HG03565 (cell line): ENCODE measurements at regions not wholly inside any gene's neighbourhood (a gene's known extent, or its start where the extent isn't known, plus 50 kb on each side); places are given as distances from the start of the nearest gene placed in this dataset.
"Not testable (repeated sequence)": the region's sequence is repeated elsewhere in the genome, so short reads cannot be mapped to it uniquely, and the experiment has no call there.

ENCODE experiments used
- ATAC-seq: cut with Tn5 transposase; IDR thresholded peaks from one replicate; pipeline ENCODE4 v1.9.1; 2021; ENCODE audit warnings: mild to moderate bottlenecking, moderate library complexity; ENCODE audit not compliant: unreplicated experiment

DNA sequence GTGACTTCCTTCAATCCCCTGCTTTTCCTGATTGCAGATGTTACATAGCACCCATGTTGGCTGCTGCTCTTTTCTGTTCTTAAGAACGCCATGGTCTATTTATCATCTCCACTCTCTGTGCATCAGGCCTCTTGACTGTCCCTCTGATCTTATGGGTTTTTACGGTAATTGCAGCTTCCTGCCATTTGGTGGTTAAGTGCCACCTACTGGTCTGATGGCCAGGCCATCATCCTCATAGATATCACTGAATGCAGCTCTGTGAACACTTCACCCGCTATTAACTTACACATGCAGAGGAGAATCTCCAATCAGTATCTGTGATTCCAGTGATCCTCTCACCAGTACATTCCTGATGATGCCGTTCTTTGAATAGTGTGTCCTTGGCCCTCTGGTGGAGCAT is 382.4 kb downstream of the TRAM1L1 start:
- no peak for ATAC-seq

DNA sequence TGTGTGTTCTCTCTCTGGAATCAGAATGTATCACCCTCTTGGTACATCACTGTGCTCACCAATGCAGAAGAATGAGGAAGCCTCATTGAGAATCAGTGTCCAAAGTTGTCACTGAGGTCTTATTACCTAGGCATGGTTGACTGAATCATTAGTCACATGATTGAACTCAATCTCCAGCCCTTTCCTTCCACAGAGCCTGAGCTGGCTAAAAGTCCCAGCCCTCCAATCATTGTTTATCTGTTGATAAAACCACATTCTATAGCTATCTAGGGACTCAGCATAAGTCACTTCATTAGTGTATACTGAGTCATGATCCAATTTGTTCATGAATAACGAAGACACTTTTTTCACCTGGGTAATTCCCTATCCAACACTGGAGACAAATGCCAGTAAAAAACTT is 396.8 kb downstream of the TRAM1L1 start:
- no peak for ATAC-seq

DNA sequence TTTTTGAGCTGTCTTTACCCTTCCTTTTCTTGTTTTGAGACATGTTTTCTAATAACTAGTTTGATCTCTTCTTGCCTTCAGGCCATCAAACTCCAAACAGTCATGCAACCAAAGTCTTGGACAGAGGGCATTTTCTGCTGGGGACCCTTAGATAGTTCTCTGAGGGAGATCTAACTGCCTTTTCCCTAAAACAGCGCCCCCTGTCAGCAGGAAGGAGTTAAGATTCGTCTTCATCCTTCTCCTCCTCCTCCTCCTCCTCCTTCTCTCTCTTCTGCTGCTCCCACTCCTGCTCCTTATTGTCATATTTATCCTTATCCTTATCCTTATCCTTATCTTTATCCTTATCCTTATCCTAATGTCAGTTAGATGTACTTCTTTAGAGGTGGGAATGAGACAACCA is 417.2 kb downstream of the TRAM1L1 start:
- ATAC-seq: no peak

DNA sequence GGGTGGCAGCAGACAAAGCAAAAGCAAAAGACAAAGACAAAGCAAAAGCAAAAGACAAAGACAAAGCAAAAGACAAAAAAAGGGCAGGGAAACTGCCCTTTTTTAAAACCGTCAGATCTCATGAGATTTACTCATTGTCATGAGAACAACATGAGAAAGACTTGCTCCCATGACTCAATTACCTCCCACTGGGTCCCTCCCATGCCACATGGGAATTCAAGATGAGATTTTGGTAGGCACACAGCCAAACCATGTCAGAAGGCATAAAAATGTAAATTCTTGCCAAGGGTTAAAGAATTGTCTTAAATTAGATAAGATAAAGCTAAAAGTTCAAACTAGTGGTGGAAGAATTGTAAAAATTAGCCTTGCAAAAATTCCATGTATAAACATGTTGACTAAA is 419.7 kb downstream of the TRAM1L1 start:
- no peak for ATAC-seq

DNA sequence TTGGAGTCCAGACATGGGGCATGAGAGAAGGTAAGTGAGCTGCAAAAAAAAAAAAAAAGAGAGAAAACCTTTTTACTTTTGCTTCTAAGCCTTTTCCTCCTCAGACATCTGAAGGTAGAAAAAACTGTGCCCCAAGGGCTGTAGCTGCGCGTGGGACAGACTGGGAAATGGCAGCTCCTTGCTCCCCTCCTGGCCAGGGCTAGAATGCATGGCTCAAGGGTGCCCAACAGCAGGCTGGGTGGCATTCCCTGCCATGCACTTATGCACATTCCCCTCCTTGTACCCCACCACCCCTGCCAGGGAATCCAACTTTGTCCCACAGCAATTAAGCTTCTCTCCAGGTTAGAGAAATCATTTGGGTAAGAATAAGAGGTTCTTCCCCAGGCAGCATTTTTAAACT is 421.2 kb downstream of the TRAM1L1 start:
- no peak for ATAC-seq

DNA sequence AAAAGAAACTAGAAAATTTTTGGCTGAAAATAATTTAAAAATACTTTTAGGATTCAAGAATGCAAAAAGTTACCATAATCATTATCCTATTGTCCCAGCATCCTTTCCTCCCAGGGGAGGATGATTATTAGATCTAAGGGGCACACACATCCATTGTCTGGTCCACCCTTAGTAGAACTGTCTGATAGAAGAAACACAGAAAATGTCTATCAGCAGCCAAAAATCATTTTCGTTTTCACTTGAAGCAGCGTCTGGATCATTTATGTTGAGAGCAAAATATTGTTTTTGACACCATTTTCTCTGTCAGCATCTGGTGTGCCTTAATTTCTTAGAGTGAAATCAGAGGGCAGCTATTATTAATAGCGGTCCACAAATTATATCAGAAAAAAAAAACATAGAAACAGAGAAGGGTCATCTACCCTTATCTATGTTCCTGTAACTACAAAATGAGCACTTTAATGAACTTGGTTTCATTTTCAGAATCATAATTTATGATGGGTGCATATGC is 446.3 kb downstream of the TRAM1L1 start:
- ATAC-seq: no peak

DNA sequence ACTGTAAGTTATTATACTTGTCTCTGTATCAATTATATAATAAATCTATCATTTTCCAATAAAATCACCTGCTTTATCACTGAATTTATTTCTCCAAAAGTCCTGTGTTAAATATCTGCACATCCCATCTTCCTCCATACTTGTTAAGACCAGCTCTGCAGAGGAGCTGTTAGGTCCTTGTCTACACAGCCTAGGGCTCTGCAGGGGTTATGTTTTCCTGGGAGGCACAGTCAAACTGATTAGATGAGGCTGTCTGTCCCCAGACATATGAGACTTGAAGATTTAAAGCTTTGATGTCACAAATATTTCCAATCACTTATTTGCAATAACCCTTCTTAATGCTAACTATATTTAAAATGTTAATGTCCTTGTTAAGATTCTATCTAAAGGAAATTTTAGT is 446.8 kb downstream of the TRAM1L1 start:
- ATAC-seq: no peak

DNA sequence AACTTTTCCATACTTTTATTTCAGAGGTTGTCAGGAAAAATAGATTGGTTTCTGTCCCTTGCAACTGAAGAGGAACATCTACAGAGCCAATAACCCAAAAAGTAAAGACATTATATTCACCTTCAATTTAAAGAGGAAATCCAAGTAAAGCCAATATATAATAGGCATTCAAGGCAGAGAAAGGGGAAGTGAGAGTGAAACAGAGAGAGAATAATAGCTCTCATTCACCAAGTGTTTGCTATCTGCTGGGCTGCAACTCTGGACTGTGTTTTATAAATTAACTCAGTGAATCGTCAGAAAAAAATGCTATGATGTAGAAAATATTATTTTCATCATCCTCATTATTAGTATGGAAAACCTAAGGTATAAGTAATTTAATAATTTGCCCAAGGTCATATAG is 448.5 kb downstream of the TRAM1L1 start:
- ATAC-seq: peak; percentile 100

DNA sequence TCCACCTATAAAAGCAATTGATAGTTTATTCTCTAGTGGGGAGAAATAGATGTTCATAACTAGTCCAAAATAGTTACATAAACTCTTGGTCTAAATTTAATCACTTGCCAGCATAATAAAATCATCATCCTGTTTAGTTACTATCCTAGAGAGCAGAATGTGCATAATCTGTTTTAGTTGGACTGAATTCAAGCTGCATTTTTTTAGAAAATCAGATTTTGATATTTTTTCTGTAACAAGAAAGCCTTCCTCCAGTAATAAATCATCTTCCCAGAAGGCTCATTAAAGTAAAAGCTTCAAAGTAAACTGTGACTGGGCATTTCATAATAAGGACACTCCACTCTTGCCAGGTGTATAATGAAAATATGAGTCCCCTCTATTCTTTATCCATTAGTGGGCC is 453.1 kb downstream of the TRAM1L1 start:
- no peak for ATAC-seq

DNA sequence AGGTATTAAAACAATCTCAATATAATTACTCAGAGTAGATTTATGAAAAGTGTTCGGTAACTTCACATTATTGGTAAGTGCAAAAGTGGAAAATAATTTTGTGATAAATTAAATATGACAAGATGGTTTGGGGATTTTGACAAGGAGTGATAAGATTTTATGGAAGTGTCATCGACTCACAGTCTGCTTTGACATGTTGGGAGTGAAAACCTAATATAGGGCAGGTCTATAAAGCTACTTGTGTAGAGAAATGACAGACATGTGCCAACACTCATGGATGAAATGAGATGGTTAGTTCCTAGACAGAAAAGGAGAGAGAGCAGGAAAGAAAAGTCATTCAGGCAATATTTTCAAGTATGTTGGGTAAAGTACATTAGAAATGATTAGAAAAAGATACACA is 456.8 kb downstream of the TRAM1L1 start:
- no peak for ATAC-seq

DNA sequence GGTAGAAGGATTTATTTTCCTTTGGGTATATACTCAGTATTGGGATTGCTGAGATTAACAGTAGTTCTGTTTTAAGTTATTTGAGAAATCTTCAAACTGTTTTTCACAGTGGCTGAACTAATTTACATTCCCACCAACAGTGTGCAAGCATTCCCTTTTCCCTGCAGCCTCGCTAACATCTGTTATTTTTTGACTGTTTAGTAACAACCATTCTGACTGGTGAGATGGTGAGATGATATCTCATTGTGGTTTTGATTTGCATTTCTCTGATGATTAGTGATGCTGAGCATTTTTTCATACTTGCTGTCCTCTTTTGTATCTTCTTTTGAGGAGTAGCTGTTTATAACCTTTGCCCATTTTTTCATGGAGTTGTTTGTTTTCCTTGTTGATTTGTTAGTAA is 457.8 kb downstream of the TRAM1L1 start:
- ATAC-seq: no peak

DNA sequence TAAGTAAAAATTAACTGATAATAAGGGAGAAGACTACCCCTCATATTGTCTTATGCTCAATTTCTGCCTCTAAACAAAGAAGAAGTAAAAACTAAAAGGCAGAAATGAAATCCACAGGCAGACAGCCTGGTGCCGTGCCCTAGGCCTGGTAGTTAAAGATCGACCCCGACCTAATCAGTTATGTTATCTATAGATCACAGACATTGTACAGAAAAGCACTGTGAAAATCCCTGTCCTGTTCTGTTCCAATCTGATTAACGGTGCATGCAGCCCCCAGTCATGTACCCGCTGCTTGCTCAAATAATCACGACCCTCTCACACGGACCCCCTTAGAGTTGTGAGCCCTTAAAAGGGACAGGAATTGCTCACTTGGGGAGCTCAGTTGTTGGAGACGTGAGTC is 465.9 kb downstream of the TRAM1L1 start:
- not testable (repeated sequence) for ATAC-seq

DNA sequence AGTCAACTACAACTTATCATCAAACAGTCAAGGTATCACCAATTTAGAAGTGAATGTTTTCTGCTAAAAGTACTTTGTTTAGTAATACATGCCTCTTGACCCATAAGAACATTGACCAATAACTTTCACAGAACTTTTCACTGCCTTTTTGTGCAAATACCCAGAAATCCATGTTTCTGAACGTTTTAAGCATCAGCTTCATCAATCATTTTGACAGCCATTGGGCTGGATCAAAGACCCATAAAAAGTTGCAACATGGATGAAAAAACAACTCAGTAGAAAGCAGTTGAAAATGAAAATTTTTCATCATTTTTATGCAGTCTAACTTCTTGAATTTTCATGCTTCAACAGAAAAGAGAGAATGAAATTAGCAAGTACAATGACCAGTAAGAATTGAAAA is 466.7 kb downstream of the TRAM1L1 start:
- ATAC-seq: no peak

DNA sequence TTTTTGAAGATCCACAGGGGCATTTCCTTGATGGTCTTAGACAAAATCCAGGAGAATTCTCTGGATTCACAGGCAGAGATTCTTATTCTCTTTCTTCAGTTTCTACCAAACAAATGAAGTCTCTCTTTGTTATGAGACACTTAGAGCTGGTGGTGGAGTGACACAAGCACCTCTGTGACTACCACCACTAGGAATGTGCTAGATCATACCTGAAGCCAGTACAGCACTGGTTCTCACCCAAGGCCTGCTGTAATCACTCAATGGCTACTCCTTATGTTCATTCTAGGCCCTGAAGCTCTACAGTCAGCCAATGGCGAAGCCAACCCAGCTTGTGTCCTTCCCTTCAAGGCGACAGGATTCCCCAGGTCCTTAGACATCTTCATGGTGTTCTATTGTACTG is 482.3 kb downstream of the TRAM1L1 start:
- ATAC-seq: no peak

DNA sequence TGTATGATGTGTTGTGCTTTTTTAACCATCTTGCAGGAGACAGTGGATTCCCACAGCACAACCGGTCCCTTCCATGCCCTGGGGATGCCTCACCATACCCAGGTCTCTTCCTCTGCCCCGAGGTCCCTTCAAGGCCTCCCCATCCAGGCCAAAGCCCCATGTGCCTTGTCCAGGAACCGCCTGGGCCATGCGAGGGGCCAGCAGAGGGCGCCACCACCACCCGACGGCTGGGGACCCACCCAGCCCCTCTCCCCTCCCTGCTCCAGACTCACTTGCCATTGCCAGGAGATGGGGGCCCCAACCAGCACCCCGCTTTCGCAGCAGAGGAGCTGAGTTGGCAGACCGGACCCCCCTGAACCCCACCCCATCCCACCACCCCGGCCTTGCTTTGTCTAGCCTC is 485.5 kb downstream of the TRAM1L1 start:
- no peak for ATAC-seq

DNA sequence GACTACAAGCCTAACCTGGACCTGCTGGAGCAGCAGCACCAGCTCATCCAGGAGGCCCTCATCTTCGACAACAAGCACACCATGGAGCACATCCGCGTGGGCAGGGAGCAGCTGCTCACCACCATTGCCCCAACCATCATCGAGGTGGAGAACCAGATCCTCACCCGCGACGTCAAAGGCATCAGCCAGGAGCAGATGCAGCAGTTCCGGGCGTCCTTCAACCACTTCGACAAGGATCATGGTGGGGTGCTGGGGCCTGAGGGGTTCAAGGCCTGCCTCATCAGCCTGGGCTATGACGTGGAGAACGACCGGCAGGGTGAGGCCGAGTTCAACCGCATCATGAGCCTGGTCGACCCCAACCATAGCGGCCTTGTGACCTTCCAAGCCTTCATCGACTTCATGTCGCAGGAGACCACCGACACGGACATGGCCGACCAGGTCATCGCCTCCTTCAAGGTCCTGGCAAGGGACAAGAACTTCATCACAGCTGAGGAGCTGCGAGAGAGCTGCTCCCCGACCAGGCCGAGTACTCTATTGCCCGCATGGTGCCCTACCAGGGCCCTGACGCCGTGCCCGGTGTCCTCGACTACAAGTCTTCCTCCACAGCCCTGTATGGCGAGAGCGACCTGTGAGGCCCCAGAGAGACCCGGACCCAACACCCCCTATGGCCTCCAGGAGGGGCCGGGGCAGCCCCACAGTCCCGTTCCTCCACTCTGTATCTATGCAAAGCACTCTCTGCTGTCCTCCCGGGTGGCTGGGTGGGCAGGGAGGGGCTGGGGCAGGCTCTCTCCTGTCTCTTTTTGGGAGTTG is 486.2 kb downstream of the TRAM1L1 start:
- ATAC-seq: no peak

DNA sequence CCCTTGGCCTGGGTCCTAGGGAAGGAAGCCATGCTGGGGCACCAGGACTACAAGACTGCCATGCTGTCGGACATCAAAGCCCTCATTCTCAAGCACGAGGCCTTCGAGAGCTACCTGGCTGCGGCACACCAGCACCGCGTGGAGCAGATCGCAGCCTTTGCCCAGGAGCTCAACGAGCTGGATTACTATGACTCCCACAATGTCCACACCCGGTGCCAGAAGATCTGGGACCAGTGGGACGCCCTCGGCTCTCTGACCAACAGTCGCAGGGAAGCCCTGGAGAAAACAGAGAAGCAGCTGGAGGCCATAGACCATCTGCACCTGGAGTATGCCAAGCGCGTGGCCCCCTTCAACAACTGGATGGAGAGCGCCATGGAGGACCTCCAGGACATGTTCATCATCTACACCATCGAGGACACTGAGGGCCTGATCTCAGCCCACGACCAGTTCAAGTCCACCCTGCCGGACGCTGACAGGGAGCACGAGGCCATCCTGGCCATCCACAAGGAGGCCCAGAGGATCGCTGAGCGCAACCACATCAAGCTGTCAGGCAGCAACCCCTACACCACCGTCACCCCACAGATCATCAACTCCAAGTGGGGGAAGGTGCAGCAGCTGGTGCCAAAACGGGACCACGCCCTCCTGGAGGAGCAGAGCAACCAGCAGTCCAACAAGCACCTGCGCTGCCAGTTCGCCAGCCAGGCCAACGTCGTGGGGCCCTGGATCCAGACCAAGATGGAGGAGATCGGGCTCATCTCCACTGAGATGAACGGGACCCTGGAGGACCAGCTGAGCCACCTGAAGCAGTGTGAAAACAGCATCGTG is 487.0 kb downstream of the TRAM1L1 start:
- ATAC-seq: no peak

DNA sequence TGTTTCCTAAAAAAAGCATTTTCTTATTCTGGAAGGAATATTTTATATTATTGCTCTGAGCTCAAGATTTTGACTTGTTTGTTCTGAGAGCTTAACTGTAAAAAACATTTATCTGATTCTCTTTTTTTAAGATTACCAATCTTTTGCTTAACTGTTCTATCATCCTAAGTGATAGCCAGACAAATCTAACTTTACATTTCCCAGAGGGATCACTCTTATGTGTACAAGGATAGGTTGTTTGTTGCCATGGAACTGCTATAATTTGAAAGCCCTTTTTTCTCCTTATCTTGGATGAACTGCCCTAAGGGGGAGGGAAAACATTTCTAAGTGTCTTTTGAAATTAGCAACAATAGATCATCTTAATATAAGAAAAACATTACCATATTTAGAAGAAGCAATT is 494.7 kb downstream of the TRAM1L1 start:
- ATAC-seq: no peak

DNA sequence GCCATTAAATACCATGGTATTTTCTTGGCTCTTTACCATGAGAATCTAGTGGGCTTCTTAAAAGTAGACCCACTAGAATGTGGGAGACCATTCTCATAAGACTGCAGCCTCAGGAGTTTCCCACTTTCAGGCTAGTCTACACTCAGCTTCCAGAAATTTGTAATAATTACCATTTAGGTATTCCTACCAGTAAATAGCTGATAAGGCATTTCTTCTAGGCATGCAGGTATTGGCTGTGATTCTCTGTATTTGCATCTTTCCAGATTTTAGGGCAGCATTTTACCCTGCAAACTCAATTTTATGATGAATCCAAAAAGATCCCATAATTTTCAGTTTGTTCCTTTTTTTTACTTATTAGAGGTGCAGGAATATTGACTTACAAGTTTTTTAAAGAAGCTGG is 496.6 kb downstream of the TRAM1L1 start:
- ATAC-seq: no peak

DNA sequence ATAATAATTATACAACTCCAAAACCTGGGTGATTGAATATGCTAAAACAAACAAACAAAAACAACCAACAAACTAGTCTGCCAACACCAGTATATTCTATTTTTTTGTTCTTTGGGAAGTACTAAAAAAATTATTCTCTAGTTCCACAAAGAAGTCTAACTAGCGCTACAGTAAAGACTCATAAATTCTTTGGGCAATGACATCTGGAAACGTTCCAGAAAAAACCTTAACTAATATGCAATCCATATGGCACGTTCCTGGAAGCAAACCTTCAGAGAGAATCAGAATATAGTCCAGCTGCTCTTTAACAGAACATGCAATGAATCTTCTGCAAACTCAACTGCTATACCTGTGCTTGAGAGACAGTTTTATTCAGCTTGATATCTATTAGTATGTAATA is 500.1 kb downstream of the TRAM1L1 start:
- ATAC-seq: no peak

DNA sequence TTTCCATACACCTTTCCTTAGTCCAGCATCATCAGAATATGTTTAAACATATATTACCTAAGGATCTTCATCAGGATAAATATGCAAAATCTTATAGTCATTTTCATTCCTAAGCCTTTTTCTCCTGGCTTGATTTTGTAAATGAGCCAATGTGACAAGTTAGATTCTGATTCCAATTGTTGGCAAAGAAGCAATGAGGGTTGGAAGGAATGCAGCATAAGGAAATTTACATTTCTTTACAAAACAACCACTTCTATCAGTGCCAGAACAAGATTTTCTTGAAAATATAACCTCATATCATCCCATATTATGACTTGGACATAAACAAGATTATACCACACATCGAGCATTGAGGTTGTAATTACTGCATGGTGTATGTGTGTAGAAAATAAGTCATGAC is 508.1 kb downstream of the TRAM1L1 start:
- no peak for ATAC-seq

DNA sequence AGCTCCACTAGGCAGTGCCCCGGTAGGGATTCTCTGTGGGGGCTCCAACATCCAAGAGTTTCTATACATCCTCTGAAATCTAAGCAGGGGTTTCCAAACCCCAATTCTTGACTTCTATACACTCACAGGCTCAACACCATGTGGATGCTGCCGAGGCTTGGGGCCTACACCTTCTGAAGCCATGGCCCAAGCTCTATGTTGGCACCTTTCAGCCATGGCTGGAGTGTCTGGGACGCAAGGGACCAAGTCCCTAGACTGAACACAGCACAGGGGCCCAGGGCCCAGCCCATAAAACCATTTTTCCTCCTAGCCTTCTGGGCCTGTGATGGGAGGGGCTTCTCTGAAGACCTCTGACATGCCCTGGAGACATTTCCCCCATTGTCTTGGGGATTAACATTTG is 511.8 kb downstream of the TRAM1L1 start:
- ATAC-seq: no peak
